ENCODE measurements at regions not wholly inside any gene's neighbourhood (a gene's known extent, or its start where the extent isn't known, plus 50 kb on each side); places are given as distances from the start of the nearest gene placed in this dataset.

DNA sequence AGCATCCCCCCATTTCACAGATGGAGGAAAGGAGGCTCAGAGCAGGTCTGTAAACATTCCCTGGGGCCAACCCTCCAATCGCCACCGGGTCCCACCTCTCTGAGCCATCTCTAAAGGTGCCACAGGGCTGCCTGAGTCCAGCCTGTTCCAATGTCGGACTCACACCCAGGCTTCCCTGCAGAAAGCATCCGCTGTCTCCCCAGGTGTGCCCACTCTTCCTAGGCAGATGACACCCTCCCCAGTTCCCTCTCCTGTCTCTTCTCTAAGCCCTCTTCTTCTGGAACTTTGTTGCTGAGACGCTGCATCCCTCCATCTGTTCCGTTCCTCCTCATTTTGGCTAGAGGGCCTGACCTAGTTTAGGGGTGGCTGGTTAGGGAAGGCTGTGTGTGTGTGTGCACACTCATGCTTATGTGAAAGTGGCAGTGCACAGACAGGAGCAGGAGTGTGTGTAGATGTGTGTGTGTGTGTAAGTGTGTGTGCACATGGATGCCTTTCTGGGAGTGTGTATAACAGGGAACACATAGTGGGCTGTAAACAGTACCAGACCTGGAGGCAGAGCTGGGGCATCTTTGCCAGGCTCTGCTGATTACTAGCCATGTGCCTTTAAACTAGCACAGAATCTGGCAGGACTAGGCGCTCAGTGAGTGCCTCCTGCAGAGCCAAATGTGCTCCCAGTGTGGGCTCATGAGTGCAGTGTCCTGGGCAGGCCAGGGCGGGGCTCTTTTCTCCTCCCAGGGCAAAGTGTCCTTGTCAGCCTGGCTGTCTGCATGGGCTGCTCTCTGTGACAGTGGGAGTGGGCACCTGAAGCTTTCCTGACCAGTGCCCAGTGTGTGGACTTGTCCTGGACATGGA is 77.3 kb upstream of the NECTIN1 start:
- H3K27me3 Mint-ChIP-seq = peaks cover 3% of the 10 kb centered on the region

DNA sequence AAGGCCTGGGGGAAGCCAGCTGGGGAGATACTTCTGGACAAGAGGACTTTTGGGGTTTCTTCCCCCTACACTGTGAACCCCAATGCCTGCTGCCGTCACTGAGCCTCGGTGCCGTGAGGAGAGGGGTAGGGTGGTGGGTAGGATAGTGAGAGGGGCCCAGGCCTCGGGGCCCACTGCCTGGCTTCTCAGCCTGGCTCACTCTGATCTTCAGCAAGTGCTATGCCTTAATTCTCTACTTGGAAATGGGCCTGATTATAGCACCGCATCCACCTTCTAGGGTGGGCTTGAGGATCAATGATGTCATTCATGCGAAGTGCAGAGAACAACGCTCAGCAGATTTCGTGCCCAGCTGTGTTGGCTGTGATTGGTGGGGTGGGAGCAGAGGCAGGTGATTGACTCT is 76.7 kb upstream of the NECTIN1 start:
- no peak for ATAC-seq (ENCODE audit: low read depth)
- H3K9me3 Mint-ChIP-seq = no peaks in the 10 kb centered on the region
- no peak overlapping the region for H3K4me3 Mint-ChIP-seq
- H3K36me3 Mint-ChIP-seq = no peaks in the 10 kb centered on the region
- H3K27ac Mint-ChIP-seq = no peak overlapping the region
- H3K27me3 Mint-ChIP-seq = peaks cover 2% of the 10 kb centered on the region
- H3K4me1 Mint-ChIP-seq = no peaks in the 10 kb centered on the region
- DNase-seq = no peak
- POLR2A ChIA-PET = no interaction called here

More for the DNA sequence above, 77.3 kb upstream of the NECTIN1 start:
- Mint-ChIP-seq H3K27ac (no peak overlapping the region), H3K4me1 (no peaks in the 10 kb centered on the region), H3K36me3 (no peaks in the 10 kb centered on the region), H3K9me3 (no peaks in the 10 kb centered on the region), H3K4me3 (no peak overlapping the region)
- no peak for DNase-seq
- POLR2A ChIA-PET = no interaction called here
- no peak for ATAC-seq (ENCODE audit: low read depth)

DNA sequence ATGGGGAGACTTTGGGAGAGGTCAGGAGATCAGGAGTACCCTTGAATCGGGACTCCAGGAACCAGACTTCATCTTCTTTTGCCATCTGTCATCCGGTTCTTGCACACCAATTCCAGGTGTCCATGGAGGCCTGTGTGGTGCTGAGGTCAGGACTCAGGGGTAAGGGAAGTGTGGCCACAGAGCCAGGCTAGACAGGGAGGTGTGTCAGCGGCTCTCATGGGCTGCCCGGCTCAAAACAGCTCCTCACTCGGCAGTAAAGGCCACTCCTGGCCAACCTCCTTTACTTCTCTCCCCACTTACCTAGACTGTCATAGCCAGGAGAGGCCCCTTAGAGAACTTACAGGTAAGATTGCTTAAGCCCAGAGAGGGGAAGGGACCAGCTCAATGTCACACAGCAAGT is 75.7 kb upstream of the NECTIN1 start:
- Mint-ChIP-seq H3K9me3 (no peaks in the 10 kb centered on the region), H3K4me1 (no peaks in the 10 kb centered on the region), H3K36me3 (no peaks in the 10 kb centered on the region), H3K4me3 (no peak overlapping the region), H3K27ac (no peak overlapping the region), H3K27me3 (no peaks in the 10 kb centered on the region)
- no peak for ATAC-seq (ENCODE audit: low read depth)
- DNase-seq = no peak
- POLR2A ChIA-PET = no interaction called here

DNA sequence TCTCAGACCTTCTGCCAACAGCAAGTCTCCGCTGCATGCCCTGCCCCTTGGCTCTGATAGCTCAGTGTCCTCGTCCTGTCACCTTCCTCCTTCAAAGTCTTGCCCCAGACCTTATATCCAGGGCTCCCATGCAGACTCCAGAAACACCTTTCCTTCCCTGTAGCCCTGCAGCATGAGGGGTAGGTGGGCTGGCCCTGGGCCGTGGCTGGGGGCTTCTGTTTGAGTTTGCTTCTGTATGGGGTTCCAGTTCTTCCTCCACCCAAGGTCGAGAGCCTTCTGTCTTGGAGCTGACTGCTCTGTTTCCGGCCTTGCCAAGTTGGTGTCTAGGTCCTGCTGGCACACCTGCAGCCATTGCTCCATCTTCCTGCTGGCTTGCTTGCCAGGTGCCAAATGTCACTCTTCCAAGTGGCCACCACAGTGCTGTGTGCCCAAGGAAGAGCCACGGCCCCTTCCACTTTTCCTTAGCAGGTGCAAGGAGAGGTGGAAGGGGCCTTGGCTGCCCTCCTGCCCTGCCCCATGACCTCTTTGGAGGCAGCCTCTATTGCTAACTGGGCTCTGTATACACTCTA is 74.8 kb upstream of the NECTIN1 start:
- Mint-ChIP-seq H3K4me1 (no peaks in the 10 kb centered on the region), H3K27me3 (no peaks in the 10 kb centered on the region), H3K27ac (no peak overlapping the region), H3K36me3 (no peaks in the 10 kb centered on the region), H3K9me3 (no peaks in the 10 kb centered on the region), H3K4me3 (no peak overlapping the region)
- ATAC-seq (ENCODE audit: low read depth) (no peak), DNase-seq (no peak)
- POLR2A ChIA-PET = no interaction called here

DNA sequence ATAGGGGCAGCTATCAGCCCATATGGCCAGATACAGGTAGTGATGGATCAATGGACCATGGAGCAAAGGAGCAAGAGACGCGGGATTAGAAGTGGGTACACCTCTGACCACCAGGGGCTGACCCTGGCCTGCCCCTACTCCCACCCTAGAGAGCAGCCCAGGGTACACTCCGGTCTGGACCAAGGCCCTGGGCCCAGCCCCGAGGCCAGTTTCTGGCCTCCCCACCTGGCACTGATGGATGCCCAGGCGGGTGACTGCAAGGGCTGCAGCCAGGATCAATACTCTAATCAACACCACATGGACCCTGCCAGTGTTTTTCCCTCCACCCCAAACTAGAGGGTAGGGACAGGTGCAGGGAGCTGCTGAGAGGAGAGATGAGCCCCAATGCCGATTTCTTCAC is 74.1 kb upstream of the NECTIN1 start:
- Mint-ChIP-seq H3K9me3 (no peaks in the 10 kb centered on the region), H3K27ac (no peak overlapping the region), H3K27me3 (peaks cover 3% of the 10 kb centered on the region), H3K4me3 (no peak overlapping the region), H3K36me3 (no peaks in the 10 kb centered on the region), H3K4me1 (no peaks in the 10 kb centered on the region)
- no peak for ATAC-seq (ENCODE audit: low read depth)
- POLR2A ChIA-PET = no interaction called here
- no peak for DNase-seq

DNA sequence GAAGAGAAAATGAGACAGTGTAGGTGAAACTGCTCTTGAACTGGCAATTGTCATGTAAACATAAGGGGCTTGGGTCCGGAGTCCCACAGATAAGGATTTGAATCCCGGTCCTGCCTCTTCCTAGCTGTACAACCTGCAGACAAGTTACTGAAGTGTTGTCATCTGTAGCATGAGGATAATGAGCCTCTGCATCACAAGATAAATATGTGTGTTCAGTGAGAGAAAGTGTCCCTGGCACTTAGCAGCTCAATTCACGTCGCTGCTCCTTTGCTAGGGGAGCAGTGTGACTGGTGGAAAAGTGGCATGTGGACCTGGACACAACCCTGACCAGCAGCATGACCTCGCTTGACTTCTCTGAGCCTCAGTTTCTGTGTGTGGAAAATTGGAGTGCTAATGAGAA is 73.7 kb upstream of the NECTIN1 start:
- peaks cover 3% of the 10 kb centered on the region for H3K27me3 Mint-ChIP-seq
- POLR2A ChIA-PET = no interaction called here

DNA sequence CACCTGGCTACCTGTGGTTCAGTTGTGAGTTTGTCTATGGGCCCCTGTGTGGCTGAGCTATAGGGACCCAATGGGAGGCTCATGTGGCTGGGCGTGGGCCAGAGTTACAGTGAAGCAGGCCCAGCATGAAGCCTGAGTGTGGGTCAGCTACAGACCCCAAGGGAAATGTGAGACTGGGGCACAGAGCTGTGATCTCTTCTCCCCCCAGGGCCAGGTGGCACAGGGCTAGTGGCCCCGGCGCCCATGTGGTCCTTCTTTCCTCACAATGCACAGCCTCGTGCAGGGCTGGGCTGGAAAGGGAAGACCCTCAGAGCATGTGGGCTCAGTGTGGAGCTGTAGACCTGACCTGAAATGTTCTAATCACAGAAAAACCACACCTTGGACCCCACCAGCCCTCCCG is 71.6 kb upstream of the NECTIN1 start:
- H3K36me3 Mint-ChIP-seq = no peaks in the 10 kb centered on the region
- POLR2A ChIA-PET = no interaction called here
- DNase-seq = no peak
- H3K9me3 Mint-ChIP-seq = no peaks in the 10 kb centered on the region
- no peak overlapping the region for H3K4me3 Mint-ChIP-seq
- H3K4me1 Mint-ChIP-seq = no peaks in the 10 kb centered on the region
- H3K27me3 Mint-ChIP-seq = peaks cover 8% of the 10 kb centered on the region
- H3K27ac Mint-ChIP-seq = no peak overlapping the region
- no peak for ATAC-seq (ENCODE audit: low read depth)

More for the DNA sequence above, 73.7 kb upstream of the NECTIN1 start:
- no peaks in the 10 kb centered on the region for H3K4me1 Mint-ChIP-seq
- H3K36me3 Mint-ChIP-seq = no peaks in the 10 kb centered on the region
- DNase-seq = no peak
- H3K4me3 Mint-ChIP-seq = no peak overlapping the region
- no peaks in the 10 kb centered on the region for H3K9me3 Mint-ChIP-seq
- no peak overlapping the region for H3K27ac Mint-ChIP-seq
- ATAC-seq (ENCODE audit: low read depth) = no peak

DNA sequence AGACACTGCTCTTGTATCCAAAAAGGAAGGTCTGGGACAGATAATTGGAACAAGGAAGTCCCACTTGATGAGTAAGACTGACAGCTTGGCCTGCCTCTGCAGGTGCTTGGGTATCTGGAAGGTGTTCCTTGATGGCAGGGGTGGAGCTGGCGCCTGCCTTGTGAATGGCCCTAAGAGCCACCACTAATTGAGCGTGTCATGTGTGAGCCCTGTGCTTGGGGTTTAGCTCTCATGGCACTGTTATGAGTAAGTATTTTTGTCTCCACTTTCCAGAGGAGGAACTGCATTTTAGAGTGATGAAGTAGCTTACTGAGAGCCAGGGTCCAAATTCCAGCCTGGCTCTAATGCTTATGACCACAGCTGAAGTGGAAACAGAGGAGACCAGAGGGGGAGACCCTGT is 71.2 kb upstream of the NECTIN1 start:
- Mint-ChIP-seq H3K27me3 (peaks cover 8% of the 10 kb centered on the region), H3K9me3 (no peaks in the 10 kb centered on the region), H3K27ac (no peak overlapping the region), H3K4me3 (no peak overlapping the region), H3K36me3 (no peaks in the 10 kb centered on the region), H3K4me1 (no peaks in the 10 kb centered on the region)
- DNase-seq (no peak), ATAC-seq (ENCODE audit: low read depth) (no peak)
- POLR2A ChIA-PET = no interaction called here

DNA sequence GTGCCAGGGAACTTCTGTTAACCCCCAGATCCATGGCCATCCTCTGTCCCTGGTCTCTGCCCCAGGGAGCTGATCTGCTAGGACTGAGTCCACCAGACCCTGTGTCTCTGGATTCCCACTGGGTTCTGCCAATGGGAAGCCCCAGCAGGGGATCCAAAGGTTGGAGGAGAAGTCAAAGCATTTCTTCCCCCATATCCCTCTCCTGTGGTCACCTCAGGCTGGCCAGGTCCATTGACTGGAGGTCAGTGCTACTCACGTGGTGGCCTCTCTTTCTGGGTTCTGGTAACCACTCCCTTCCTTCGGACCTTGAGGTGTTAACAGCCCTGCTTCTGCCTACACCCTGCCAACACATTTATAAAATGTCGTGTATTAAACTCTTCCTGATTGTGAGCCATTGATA is 69.7 kb upstream of the NECTIN1 start:
- DNase-seq (no peak), ATAC-seq (ENCODE audit: low read depth) (no peak)
- peaks cover 8% of the 10 kb centered on the region for H3K27me3 Mint-ChIP-seq
- no peaks in the 10 kb centered on the region for H3K36me3 Mint-ChIP-seq
- no peak overlapping the region for H3K27ac Mint-ChIP-seq
- H3K4me1 Mint-ChIP-seq = no peaks in the 10 kb centered on the region
- POLR2A ChIA-PET = no interaction called here
- H3K9me3 Mint-ChIP-seq = no peaks in the 10 kb centered on the region
- no peak overlapping the region for H3K4me3 Mint-ChIP-seq

DNA sequence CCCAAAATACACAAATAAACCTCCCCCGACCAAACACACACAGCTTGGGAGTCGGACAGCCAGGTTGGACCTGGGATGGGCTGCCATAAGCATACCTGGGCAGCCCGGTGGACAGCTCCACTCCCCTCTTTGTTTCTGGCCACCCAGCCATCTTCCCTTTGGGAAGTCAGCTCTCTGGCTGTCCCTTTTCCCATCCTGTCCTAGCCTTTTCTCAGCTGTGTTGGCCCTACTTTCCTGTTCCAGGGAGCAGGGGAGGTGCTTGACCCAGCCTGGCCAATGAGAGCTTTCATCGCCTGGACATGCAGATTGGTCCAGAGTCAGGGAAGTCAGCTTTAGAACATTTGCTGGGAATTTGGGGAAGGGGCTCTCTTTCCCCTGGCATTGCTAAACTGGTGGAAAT is 68.7 kb upstream of the NECTIN1 start:
- Mint-ChIP-seq H3K36me3 (no peaks in the 10 kb centered on the region), H3K27ac (no peak overlapping the region), H3K27me3 (peaks cover 9% of the 10 kb centered on the region), H3K4me1 (no peaks in the 10 kb centered on the region), H3K4me3 (no peak overlapping the region), H3K9me3 (no peaks in the 10 kb centered on the region)
- ATAC-seq (ENCODE audit: low read depth) (no peak), DNase-seq (no peak)
- POLR2A ChIA-PET = no interaction called here

DNA sequence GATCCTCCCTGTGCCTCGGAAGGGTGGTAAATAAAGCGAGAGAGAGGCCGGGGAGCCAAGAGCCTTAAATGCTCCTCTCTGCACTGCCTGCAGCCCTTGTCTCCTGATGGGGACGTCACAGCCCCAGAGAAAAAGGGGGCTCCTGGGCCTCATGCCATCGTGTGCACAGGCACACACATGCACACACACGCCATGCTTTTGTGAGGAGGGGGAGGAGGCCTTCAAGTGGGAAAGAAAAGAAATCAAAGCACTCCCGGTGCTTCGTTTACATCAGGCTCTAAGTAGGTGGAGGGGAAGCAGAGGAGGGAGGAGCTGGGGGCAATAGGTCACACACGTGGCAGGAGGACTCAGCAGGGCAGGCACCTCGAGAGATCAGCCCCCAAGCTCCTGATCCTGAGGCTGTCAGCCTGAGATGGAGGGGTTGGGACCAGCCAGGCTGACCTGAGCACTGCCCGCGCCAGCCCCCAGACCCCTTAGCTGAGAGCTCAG is 68.2 kb upstream of the NECTIN1 start:
- ATAC-seq (ENCODE audit: low read depth) (no peak), DNase-seq (no peak)
- no peak overlapping the region for H3K4me3 Mint-ChIP-seq
- no peaks in the 10 kb centered on the region for H3K36me3 Mint-ChIP-seq
- no peak overlapping the region for H3K27ac Mint-ChIP-seq
- no peaks in the 10 kb centered on the region for H3K9me3 Mint-ChIP-seq
- no peaks in the 10 kb centered on the region for H3K4me1 Mint-ChIP-seq
- peaks cover 10% of the 10 kb centered on the region for H3K27me3 Mint-ChIP-seq
- POLR2A ChIA-PET = no interaction called here

DNA sequence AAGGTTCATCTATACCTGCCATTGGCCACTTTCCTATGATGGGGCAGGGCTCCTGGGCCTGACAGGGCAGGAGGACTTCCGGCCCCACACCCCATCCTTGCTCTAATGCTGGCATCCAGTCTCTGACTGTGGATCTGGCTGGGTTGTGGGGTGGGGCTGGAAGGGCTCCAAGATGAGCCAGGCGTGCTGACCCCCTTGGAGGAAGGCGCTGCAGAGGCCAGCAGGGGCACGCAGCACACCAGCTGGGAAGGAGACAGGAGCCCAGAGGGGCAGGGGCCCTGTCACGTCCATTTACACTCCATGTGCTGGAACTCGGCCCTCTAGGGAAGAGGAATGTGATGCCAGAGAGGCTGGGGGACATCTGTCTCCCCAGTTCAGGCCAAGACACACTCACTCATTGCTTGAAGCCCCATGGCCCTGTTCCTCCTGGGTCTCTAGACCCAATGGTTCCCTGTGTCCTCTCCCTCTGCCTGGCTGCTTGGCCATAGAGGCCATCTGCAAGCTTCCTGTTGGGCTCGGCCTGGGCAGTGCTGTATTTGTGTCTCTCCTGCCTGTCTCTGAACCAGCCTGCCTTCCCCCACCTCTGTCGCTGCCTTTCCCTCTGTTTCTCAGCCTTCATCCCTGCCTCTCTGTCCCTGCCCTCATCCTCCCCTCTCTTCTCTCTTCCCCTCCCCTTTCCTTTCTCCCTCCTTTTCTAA is 67.5 kb upstream of the NECTIN1 start:
- peaks cover 10% of the 10 kb centered on the region for H3K27me3 Mint-ChIP-seq
- ATAC-seq (ENCODE audit: low read depth) (no peak), DNase-seq (no peak)
- POLR2A ChIA-PET = no interaction called here
- H3K9me3 Mint-ChIP-seq = no peaks in the 10 kb centered on the region
- H3K4me1 Mint-ChIP-seq = no peaks in the 10 kb centered on the region
- H3K27ac Mint-ChIP-seq = no peak overlapping the region
- H3K4me3 Mint-ChIP-seq = no peak overlapping the region
- no peaks in the 10 kb centered on the region for H3K36me3 Mint-ChIP-seq

DNA sequence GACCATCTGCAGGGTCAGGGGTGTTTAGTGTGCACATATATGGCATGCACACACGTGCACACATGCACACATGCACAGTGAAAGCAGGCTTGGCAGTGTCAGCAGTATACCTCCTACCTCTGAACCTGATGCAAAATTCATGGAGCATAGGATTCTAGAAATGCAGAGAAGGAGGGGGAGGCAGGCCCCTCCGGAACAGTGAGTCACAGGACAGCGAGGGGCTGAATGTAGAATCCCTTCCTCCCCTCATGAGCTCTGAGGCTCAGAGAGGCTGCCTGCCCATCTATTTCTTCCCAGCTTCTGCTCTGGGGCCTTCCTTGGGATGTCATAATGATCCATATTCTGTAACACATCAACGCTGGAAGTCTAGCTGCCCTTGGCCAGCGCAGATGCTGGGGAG is 66.7 kb upstream of the NECTIN1 start:
- Mint-ChIP-seq H3K36me3 (no peaks in the 10 kb centered on the region), H3K4me3 (no peak overlapping the region), H3K27ac (no peak overlapping the region), H3K27me3 (peaks cover 11% of the 10 kb centered on the region), H3K9me3 (no peaks in the 10 kb centered on the region), H3K4me1 (no peaks in the 10 kb centered on the region)
- no peak for ATAC-seq (ENCODE audit: low read depth)
- POLR2A ChIA-PET = no interaction called here
- no peak for DNase-seq

DNA sequence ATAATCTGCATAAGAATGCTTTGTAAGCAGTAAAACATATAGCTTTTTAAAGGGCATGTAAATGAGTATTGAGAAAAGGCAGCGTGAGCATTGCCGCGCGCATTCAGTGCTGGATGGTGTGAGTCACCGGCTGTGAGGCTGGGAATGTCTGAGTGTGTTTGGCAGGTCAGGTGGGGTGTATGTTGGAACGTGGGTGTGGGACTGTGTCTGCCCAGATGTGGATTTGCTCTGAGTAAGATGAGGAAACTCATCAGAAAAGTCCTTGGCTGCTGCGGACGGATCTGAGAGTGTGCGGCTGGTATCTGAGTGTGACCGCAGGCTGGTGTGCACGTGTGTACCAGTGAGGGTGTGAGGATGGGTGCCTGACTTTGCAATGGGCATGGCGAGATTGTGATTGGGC is 66.2 kb upstream of the NECTIN1 start:
- DNase-seq (no peak), ATAC-seq (ENCODE audit: low read depth) (no peak)
- Mint-ChIP-seq H3K27me3 (peaks cover 11% of the 10 kb centered on the region), H3K9me3 (no peaks in the 10 kb centered on the region), H3K36me3 (no peaks in the 10 kb centered on the region), H3K4me3 (no peak overlapping the region), H3K4me1 (no peaks in the 10 kb centered on the region), H3K27ac (no peak overlapping the region)
- POLR2A ChIA-PET = no interaction called here
